ENCODE measurements at regions not wholly inside any gene's neighbourhood (a gene's known extent, or its start where the extent isn't known, plus 50 kb on each side); places are given as distances from the start of the nearest gene placed in this dataset.

- Histone ChIP-seq H3K27me3 (no peaks in the 10 kb centered on the region), H3K4me1 (no peaks in the 10 kb centered on the region), H3K9me3 (no peaks in the 10 kb centered on the region), H3K27ac (no peak overlapping the region), H3K4me3 (no peak overlapping the region), H3K36me3 (no peaks in the 10 kb centered on the region)
- TF ChIP-seq POLR2AphosphoS5 (IDR thresholded peaks at IDR 0.05) (no peak), POLR2A (IDR thresholded peaks at IDR 0.05) (no peak)
- TF ChIP-seq, protein P1, sequence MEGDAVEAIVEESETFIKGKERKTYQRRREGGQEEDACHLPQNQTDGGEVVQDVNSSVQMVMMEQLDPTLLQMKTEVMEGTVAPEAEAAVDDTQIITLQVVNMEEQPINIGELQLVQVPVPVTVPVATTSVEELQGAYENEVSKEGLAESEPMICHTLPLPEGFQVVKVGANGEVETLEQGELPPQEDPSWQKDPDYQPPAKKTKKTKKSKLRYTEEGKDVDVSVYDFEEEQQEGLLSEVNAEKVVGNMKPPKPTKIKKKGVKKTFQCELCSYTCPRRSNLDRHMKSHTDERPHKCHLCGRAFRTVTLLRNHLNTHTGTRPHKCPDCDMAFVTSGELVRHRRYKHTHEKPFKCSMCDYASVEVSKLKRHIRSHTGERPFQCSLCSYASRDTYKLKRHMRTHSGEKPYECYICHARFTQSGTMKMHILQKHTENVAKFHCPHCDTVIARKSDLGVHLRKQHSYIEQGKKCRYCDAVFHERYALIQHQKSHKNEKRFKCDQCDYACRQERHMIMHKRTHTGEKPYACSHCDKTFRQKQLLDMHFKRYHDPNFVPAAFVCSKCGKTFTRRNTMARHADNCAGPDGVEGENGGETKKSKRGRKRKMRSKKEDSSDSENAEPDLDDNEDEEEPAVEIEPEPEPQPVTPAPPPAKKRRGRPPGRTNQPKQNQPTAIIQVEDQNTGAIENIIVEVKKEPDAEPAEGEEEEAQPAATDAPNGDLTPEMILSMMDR (IDR thresholded peaks at IDR 0.05): no peak
- DNase-seq (ENCODE audit: low spot score in 2 of 2): no peak
- intact Hi-C loops (cut with DNase I; ENCODE audit: low total_unique reads): no loop called here
Measured at GRCh38 chr3:147919496-147919895, 510.3 kb downstream of the ZIC1 start.

DNA sequence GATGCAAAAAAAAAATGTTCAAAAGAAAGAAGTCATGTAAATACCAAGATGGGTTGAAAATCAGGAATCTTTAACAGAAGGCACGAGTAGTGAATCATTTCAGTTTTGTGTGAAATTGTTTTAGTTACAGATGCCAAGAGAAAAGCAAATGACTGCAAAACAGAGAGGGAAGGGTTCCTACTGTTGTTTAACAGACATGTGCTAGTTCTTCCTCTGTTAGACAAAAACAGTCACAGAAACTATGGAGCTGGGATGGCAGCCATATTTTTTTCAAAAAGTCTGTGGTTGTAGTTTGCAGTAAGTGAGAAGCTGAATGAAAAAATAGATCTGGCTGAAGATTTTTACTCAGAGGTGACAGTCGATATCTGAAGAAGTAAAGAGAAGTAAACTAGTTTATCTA is 511.9 kb downstream of the ZIC1 start:
- Histone ChIP-seq H3K27ac (no peak overlapping the region), H3K4me1 (no peaks in the 10 kb centered on the region), H3K4me3 (no peak overlapping the region), H3K36me3 (no peaks in the 10 kb centered on the region), H3K9me3 (no peaks in the 10 kb centered on the region), H3K27me3 (no peaks in the 10 kb centered on the region)
- DNase-seq (ENCODE audit: low spot score in 2 of 2): no peak
- TF ChIP-seq POLR2AphosphoS5 (IDR thresholded peaks at IDR 0.05) (no peak), POLR2A (IDR thresholded peaks at IDR 0.05) (no peak)
- TF ChIP-seq, protein P1 (IDR thresholded peaks at IDR 0.05): no peak
- intact Hi-C loops (cut with DNase I; ENCODE audit: low total_unique reads): no loop called here

GRCh38 chr3:147924755-147925154 is 515.6 kb downstream of the ZIC1 start:
- no peaks in the 10 kb centered on the region for H3K36me3 ChIP-seq
- no peaks in the 10 kb centered on the region for H3K9me3 ChIP-seq
- intact Hi-C loops (cut with DNase I; ENCODE audit: low total_unique reads): no loop called here
- no peak overlapping the region for H3K27ac ChIP-seq
- H3K4me1 ChIP-seq: no peaks in the 10 kb centered on the region
- no peak overlapping the region for H3K4me3 ChIP-seq
- no peak for DNase-seq (ENCODE audit: low spot score in 2 of 2)
- no peaks in the 10 kb centered on the region for H3K27me3 ChIP-seq
- TF ChIP-seq POLR2AphosphoS5 (IDR thresholded peaks at IDR 0.05) (no peak), POLR2A (IDR thresholded peaks at IDR 0.05) (no peak)
- TF ChIP-seq, protein P1 (IDR thresholded peaks at IDR 0.05): no peak

GRCh38 chr3:147925272-147925671 is 516.1 kb downstream of the ZIC1 start:
- H3K27me3 ChIP-seq: no peaks in the 10 kb centered on the region
- H3K4me3 ChIP-seq: no peak overlapping the region
- intact Hi-C loops (cut with DNase I; ENCODE audit: low total_unique reads): no loop called here
- no peaks in the 10 kb centered on the region for H3K36me3 ChIP-seq
- no peaks in the 10 kb centered on the region for H3K9me3 ChIP-seq
- TF ChIP-seq POLR2A (IDR thresholded peaks at IDR 0.05) (no peak), POLR2AphosphoS5 (IDR thresholded peaks at IDR 0.05) (no peak)
- TF ChIP-seq, protein P1 (IDR thresholded peaks at IDR 0.05): no peak
- DNase-seq (ENCODE audit: low spot score in 2 of 2): no peak
- H3K27ac ChIP-seq: no peak overlapping the region
- H3K4me1 ChIP-seq: no peaks in the 10 kb centered on the region

DNA sequence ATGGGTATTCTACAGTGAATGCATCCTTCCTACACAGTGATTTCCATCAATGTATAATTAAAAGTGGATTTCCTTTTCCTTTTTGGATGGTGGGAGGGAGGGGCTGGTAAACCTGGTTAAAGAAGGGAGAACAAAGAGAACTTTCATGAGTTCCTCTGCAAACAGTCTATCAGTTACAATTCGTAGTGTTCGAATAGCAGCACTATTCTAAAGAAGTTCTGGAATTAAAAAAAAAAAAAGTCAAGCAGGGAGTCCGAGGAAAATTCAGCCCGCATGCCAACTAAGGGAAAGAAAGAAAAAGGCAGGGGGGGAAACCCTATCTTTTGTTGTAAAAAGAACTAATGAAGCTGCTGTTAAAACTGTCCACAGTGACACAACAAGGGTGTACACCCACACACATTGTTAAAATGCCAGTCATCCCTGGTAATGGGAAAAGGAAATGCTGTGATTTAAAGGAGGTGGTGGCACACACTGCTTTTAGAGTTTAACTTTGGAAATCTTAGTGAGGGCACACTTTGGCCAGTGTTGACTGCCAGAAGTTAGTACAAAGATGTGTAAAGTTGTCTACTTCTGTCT is 521.2 kb downstream of the ZIC1 start:
- no peak for DNase-seq (ENCODE audit: low spot score in 2 of 2)
- TF ChIP-seq, protein P1 (IDR thresholded peaks at IDR 0.05): no peak
- no peak overlapping the region for H3K4me3 ChIP-seq
- H3K4me1 ChIP-seq: no peaks in the 10 kb centered on the region
- intact Hi-C loops (cut with DNase I; ENCODE audit: low total_unique reads): no loop called here
- no peaks in the 10 kb centered on the region for H3K9me3 ChIP-seq
- H3K27ac ChIP-seq: no peak overlapping the region
- H3K27me3 ChIP-seq: no peaks in the 10 kb centered on the region
- no peaks in the 10 kb centered on the region for H3K36me3 ChIP-seq

Data from breast epithelium (tissue), 4 donors.